ENCODE measurements at regions not wholly inside any gene's neighbourhood (a gene's known extent, or its start where the extent isn't known, plus 50 kb on each side); places are given as distances from the start of the nearest gene placed in this dataset.

DNA sequence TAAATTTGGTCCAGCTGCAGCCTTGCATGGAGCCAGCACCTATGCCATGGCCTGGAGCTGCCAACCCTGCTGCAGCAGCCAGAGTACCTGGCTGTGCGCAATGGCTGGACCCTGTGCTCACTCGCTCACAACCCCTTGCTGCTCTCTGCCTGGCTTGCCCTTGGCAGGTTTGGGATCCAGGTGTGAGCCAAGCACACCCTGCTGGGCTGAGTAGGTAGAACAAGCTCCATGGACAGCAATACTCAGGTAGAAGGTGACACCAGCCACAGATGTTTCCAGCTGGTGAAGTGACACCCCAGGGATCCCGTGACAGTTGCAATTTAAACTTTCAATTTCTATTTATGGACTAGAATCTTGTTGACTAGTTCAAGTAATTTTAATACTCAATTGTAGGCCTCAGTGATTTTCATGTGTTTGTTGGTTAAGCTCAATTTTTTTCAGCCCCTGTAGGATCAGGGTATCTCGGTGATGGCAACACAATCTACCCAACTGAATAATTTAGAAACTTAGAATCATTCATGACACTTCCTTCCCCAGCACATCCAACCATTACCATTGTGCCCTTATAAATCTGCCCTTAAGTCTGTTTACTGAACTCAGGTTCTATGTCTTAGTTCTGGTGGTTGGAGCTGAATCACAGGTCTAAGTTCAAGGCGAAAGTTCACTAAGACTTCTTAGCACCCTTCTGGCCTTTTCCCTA, 480.0 kb downstream of the PMP22 start:
- H3K27ac ChIP-seq, result no peak overlapping the region
- DNase-seq (ENCODE audit: low spot score), result no peak
- TF ChIP-seq, protein P1, sequence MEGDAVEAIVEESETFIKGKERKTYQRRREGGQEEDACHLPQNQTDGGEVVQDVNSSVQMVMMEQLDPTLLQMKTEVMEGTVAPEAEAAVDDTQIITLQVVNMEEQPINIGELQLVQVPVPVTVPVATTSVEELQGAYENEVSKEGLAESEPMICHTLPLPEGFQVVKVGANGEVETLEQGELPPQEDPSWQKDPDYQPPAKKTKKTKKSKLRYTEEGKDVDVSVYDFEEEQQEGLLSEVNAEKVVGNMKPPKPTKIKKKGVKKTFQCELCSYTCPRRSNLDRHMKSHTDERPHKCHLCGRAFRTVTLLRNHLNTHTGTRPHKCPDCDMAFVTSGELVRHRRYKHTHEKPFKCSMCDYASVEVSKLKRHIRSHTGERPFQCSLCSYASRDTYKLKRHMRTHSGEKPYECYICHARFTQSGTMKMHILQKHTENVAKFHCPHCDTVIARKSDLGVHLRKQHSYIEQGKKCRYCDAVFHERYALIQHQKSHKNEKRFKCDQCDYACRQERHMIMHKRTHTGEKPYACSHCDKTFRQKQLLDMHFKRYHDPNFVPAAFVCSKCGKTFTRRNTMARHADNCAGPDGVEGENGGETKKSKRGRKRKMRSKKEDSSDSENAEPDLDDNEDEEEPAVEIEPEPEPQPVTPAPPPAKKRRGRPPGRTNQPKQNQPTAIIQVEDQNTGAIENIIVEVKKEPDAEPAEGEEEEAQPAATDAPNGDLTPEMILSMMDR (IDR thresholded peaks at IDR 0.05), result no peak
- H3K4me3 ChIP-seq, result no peak overlapping the region

DNA sequence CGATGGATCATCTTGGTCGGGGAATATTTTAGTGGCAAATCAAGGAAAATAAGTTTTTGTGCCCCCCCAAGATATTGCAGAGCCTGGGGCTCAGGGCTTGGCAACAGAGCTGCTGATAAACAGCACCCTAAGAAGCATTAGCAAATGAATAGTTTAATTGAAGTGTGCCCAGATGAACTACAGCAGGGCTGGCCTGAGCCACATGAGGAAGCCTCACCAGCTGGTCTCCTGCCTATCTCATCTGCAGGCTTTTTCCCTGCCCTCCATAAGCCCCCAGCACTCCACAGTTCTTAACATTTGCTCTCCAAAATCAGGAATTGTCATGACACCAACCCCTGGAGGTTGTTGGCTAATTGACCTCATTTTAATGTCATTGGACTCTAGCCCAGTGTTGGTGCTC, 480.2 kb downstream of the HS3ST3B1 start:
- TF ChIP-seq, protein P1 (IDR thresholded peaks at IDR 0.05), result no peak
- Histone ChIP-seq H3K27ac (no peak overlapping the region), H3K4me3 (no peak overlapping the region)
- no peak for DNase-seq (ENCODE audit: low spot score)

DNA sequence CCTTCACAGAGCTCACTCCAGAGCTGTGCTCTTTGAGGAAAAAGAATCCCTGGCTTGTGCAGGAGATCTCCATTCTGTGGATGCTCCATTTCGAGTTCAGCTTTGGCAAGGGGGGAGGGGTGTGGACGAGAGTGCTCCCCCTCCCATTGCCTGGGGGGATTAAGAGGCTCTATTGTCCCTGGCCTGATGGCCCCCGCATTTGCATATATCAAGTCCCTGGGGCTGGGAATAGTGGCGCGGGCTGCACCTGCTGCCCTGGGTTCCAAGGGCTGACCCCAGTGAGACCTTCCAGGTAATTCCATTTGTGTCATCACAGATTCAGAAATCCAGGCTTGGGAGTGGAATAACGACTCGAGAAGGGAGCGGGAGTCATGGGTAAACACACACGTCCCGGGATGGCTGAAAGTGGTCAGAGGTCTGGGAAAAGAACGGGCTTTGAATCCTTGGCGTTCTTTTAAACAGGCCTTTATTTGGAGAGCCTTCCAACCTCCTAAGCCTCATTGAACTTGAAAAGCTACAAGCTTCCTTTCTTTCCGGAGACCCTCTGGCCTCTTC, 479.3 kb downstream of the HS3ST3B1 start:
- H3K27ac ChIP-seq, result no peak overlapping the region
- TF ChIP-seq, protein P1 (IDR thresholded peaks at IDR 0.05), result no peak
- H3K4me3 ChIP-seq, result no peak overlapping the region
- DNase-seq (ENCODE audit: low spot score), result no peak

DNA sequence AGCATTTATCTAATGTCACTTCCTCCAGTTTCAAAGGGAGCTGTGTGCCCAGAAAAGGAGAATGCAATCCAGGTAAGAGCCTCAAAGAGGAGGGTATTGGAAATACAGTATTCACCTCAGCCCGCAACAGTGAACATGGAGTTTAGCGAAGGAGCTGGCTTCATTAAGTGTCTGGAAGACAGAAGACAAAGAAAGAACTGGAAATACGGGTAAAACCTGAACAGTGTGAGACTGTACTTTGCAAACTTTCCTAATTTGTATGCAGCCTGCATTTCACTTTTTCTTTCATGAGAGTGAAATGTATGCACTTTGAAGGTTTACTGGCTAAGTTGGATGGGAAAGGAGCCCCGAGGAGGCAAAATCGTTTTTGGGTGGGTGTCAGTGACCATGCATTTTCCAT, 478.4 kb downstream of the HS3ST3B1 start:
- no peak overlapping the region for H3K27ac ChIP-seq
- no peak for DNase-seq (ENCODE audit: low spot score)
- TF ChIP-seq, protein P1 (IDR thresholded peaks at IDR 0.05), result no peak
- H3K4me3 ChIP-seq, result no peak overlapping the region

DNA sequence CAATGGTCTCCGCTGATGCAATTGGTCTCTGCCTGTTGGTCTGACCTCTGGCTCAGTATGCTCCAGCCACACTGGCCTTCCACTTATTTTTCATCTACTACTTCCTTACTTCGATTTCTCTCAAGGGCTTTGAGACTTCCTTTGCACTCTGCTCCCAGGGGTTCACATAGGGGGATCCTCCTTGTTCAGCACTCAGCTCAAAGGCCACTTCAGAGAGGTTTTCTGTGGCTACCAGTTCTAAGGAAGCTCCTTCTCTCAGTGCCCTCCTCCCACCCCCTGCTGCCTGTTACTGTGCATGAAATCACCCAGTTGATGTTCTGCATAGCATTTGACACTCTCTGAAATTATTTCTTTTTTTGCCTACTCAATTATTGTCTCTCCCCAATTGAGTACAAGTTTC, 476.4 kb downstream of the HS3ST3B1 start:
- TF ChIP-seq, protein P1 (IDR thresholded peaks at IDR 0.05), result no peak
- DNase-seq (ENCODE audit: low spot score), result no peak
- H3K27ac ChIP-seq, result no peak overlapping the region
- H3K4me3 ChIP-seq, result no peak overlapping the region

DNA sequence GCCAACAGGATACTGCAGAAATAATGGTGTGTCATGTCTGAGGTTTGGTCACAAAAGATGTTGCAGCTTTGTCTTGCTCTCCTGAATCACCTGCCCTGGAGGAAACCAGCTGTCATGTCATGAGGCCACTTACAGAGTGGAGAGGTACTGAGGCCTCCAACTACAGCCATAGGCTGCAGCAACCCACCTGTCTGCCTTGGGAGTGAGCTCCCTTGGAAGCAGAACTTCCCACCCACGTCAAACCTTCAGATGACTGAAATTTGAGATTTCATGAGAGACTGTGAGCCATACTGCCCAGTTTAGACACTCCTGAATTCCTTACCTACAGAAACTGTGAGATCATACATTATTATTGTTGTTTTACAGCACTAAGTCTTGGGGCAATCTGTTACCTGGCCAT, 475.9 kb downstream of the HS3ST3B1 start:
- TF ChIP-seq, protein P1 (IDR thresholded peaks at IDR 0.05), result no peak
- Histone ChIP-seq H3K27ac (no peak overlapping the region), H3K4me3 (no peak overlapping the region)
- no peak for DNase-seq (ENCODE audit: low spot score)
